ENCODE measurements at regions not wholly inside any gene's neighbourhood (a gene's known extent, or its start where the extent isn't known, plus 50 kb on each side); places are given as distances from the start of the nearest gene placed in this dataset.
"Not testable (repeated sequence)": the region's sequence is repeated elsewhere in the genome, so short reads cannot be mapped to it uniquely, and the experiment has no call there.

- ATAC-seq (no peak), DNase-seq (no peak)
- Histone ChIP-seq H3K4me3 (no peak overlapping the region), H3K4me1 (no peaks in the 10 kb centered on the region), H3K36me3 (replicated peaks in 1 of 2; ENCODE audit: insufficient read depth in 1 of 2, low read depth in 2 of 2) (no peaks in the 10 kb centered on the region), H3K27me3 (no peaks in the 10 kb centered on the region), H3K27ac (no peak overlapping the region), H3K9me3 (no peaks in the 10 kb centered on the region)
- 55 to 79% methylated on average over 3 of the region's 3 CpGs for WGBS, 2 donors
- intact Hi-C loops (cut with DNase I) = no loop called here
- TF ChIP-seq CTCF (IDR thresholded peaks at IDR 0.05) = no peak
- no peak for TF ChIP-seq POLR2A (IDR thresholded peaks at IDR 0.05)
Measured at GRCh38 chr14:87260460-87260859, 732.5 kb downstream of the GALC start.

GRCh38 chr14:87257421-87257820 is 735.6 kb downstream of the GALC start:
- no peak overlapping the region for H3K4me3 ChIP-seq
- no peak for ATAC-seq
- TF ChIP-seq POLR2A (IDR thresholded peaks at IDR 0.05) (no peak), CTCF (IDR thresholded peaks at IDR 0.05) (no peak)

GRCh38 chr14:87255058-87255457 is 737.9 kb downstream of the GALC start:
- ATAC-seq (no peak), DNase-seq (no peak)
- Histone ChIP-seq H3K27ac (no peak overlapping the region), H3K9me3 (no peaks in the 10 kb centered on the region), H3K4me1 (peaks cover 7% of the 10 kb centered on the region), H3K4me3 (no peak overlapping the region), H3K27me3 (no peaks in the 10 kb centered on the region), H3K36me3 (replicated peaks in 1 of 2; ENCODE audit: insufficient read depth in 1 of 2, low read depth in 2 of 2) (no peaks in the 10 kb centered on the region)
- no peak for TF ChIP-seq CTCF (IDR thresholded peaks at IDR 0.05)
- no peak for TF ChIP-seq POLR2A (IDR thresholded peaks at IDR 0.05)
- 87 to 88% methylated on average over 2 of the region's 2 CpGs for WGBS, 2 donors
- intact Hi-C loops (cut with DNase I) = no loop called here

More at GRCh38 chr14:87257421-87257820, 735.6 kb downstream of the GALC start:
- no peaks in the 10 kb centered on the region for H3K27me3 ChIP-seq
- peaks cover 1% of the 10 kb centered on the region for H3K4me1 ChIP-seq
- intact Hi-C loops (cut with DNase I) = no loop called here
- H3K9me3 ChIP-seq = no peaks in the 10 kb centered on the region
- WGBS, 2 donors = 71 to 75% methylated on average over 1 of the region's 1 CpG
- no peak overlapping the region for H3K27ac ChIP-seq
- H3K36me3 ChIP-seq (replicated peaks in 1 of 2; ENCODE audit: insufficient read depth in 1 of 2, low read depth in 2 of 2) = no peaks in the 10 kb centered on the region
- DNase-seq = no peak

GRCh38 chr14:87254331-87254874 is 738.6 kb downstream of the GALC start:
- Histone ChIP-seq H3K9me3 (no peaks in the 10 kb centered on the region), H3K4me1 (peaks cover 7% of the 10 kb centered on the region), H3K4me3 (no peak overlapping the region), H3K36me3 (replicated peaks in 1 of 2; ENCODE audit: insufficient read depth in 1 of 2, low read depth in 2 of 2) (no peaks in the 10 kb centered on the region), H3K27ac (no peak overlapping the region), H3K27me3 (no peaks in the 10 kb centered on the region)
- 45 to 46% methylated on average over 4 of the region's 4 CpGs for WGBS, 2 donors
- TF ChIP-seq POLR2A (IDR thresholded peaks at IDR 0.05) = no peak
- intact Hi-C loops (cut with DNase I) = no loop called here
- DNase-seq (no peak), ATAC-seq (no peak)

GRCh38 chr14:87253791-87254190 is 739.2 kb downstream of the GALC start:
- intact Hi-C loops (cut with DNase I); DNase-seq; ATAC-seq; H3K36me3 ChIP-seq (replicated peaks in 1 of 2; ENCODE audit: insufficient read depth in 1 of 2, low read depth in 2 of 2); H3K9me3 ChIP-seq; H3K4me1 ChIP-seq; H3K27ac ChIP-seq; H3K27me3 ChIP-seq; H3K4me3 ChIP-seq: not testable (repeated sequence)
- 76 to 81% methylated on average over 3 of the region's 3 CpGs for WGBS, 2 donors

GRCh38 chr14:87252103-87252502 is 740.9 kb downstream of the GALC start:
- no peaks in the 10 kb centered on the region for H3K9me3 ChIP-seq
- no peak overlapping the region for H3K27ac ChIP-seq
- H3K36me3 ChIP-seq (replicated peaks in 1 of 2; ENCODE audit: insufficient read depth in 1 of 2, low read depth in 2 of 2) = no peaks in the 10 kb centered on the region
- peak in 3 of 4 donors; percentile 13 to 18 (median 14) for DNase-seq
- peaks cover 7% of the 10 kb centered on the region for H3K4me1 ChIP-seq
- 19 to 33% methylated on average over 5 of the region's 5 CpGs for WGBS, 2 donors
- ATAC-seq = peak; percentile 50
- H3K27me3 ChIP-seq = no peaks in the 10 kb centered on the region
- no peak overlapping the region for H3K4me3 ChIP-seq
- intact Hi-C loops (cut with DNase I) = no loop called here
- TF ChIP-seq POLR2A (IDR thresholded peaks at IDR 0.05) (no peak), CTCF (IDR thresholded peaks at IDR 0.05) (no peak)

Data from body of pancreas (tissue), 4 donors.